K562 (cell line): ENCODE measurements at regions not wholly inside any gene's neighbourhood (a gene's known extent, or its start where the extent isn't known, plus 50 kb on each side); places are given as distances from the start of the nearest gene placed in this dataset.

Experiments used
- ATAC-seq: fragments of 200-7000 bp; cut with Tn5 transposase; 3 replicates; pipeline ENCODE4 v1.9.1; 2020; ENCODE audit warnings: moderate library complexity
- BruUV-seq: library from RNA; stranded (reverse); fragments of 400-500 nt; replicated peaks from 2 replicates; lab custom pipeline; 2021; lab: Mats Ljungman, UMichigan
- CTCF ChIA-PET: fragments of 300-600 bp; formaldehyde crosslinking; extraction: SDS; loops from one replicate; lab custom pipeline; 2021; ENCODE audit warnings: low intra/inter-chr PET ratio; lab: Yijun Ruan, JAX
- POLR2A ChIA-PET: fragments of 300-600, 350-650 bp; sonication (Branson Sonifier 250); formaldehyde crosslinking; extraction: SDS; loops from one replicate; lab custom pipeline; 2021; ENCODE audit warnings: antibody characterized with exemption, inconsistent platforms; lab: Yijun Ruan, JAX
- DNase-seq, 4 experiments: peaks; one replicate each; pipeline versions ENCODE4 v3.0.0 to v3.0.0-alpha.2; 2011 to 2018; ENCODE audit warnings: low spot score in 3 of 4, mixed read lengths in 3 of 4; ENCODE audit errors: extremely low read depth in 1 of 4
- FAIRE-seq: peaks from 2 replicates; lab custom pipeline; 2011; peaks lifted over from hg19 to GRCh38; lab: Jason Lieb, UNC
- H2AFZ ChIP-seq: 2 replicates; pipeline ENCODE4 v1.6.0; 2011; ENCODE audit warnings: low read depth, low read length, control low read depth, inconsistent platforms
- H3K27ac ChIP-seq: fragments of 200-600 bp; 3 replicates; pipeline ENCODE4 v1.8.0; 2011; ENCODE audit warnings: low read depth, mild to moderate bottlenecking, control low read depth, inconsistent platforms, low read length, moderate library complexity, mixed read lengths; ENCODE audit errors: extremely low read depth
- H3K27me3 ChIP-seq, 2 experiments: fragments of 300-600 bp in 1 of 2; 2 replicates in 1 of 2; 3 replicates in 1 of 2; pipeline versions ENCODE4 v1.6.0 to v1.8.0; 2011; ENCODE audit warnings: inconsistent platforms in 2 of 2, low read length in 2 of 2, mild to moderate bottlenecking in 1 of 2, mixed read lengths in 1 of 2, moderate library complexity in 1 of 2; ENCODE audit not compliant: control insufficient read depth in 2 of 2, insufficient read depth in 2 of 2
- H3K36me3 ChIP-seq: fragments of 300-600 bp; 3 replicates; pipeline ENCODE4 v1.8.0; 2011; ENCODE audit warnings: mild to moderate bottlenecking, low read length, inconsistent platforms; ENCODE audit not compliant: control insufficient read depth, insufficient read depth
- H3K4me1 ChIP-seq, 2 experiments: fragments of 200-600 bp in 1 of 2; replicated peaks in 1 of 2; 2 replicates in 1 of 2; 3 replicates in 1 of 2; pipeline versions ENCODE4 v1.5.1 to v1.8.0; 2011; ENCODE audit warnings: inconsistent platforms in 2 of 2, low read length in 2 of 2, mild to moderate bottlenecking in 1 of 2, mixed read lengths in 1 of 2, moderate library complexity in 1 of 2; ENCODE audit not compliant: control insufficient read depth in 2 of 2, insufficient read depth in 2 of 2
- H3K4me2 ChIP-seq: 2 replicates; pipeline ENCODE4 v1.6.1; 2011; ENCODE audit warnings: low read length, control low read depth, inconsistent platforms, mixed read lengths; ENCODE audit not compliant: insufficient read depth
- H3K4me3 ChIP-seq: fragments of 200-600 bp; sonication (generic), shearing (Covaris generic); 2 replicates; pipeline ENCODE4 v1.5.1; 2016; ENCODE audit warnings: control low read depth, inconsistent platforms
- H3K79me2 ChIP-seq: fragments of 200-600 bp; 3 replicates; pipeline ENCODE4 v1.8.0; 2011; ENCODE audit warnings: low read length, inconsistent platforms; ENCODE audit not compliant: control insufficient read depth, insufficient read depth
- H3K9ac ChIP-seq, 2 experiments: 2 replicates each; pipeline versions ENCODE4 v1.6.0 to v1.6.1; 2011; ENCODE audit warnings: low read depth in 2 of 2, low read length in 2 of 2, control low read depth in 1 of 2, inconsistent platforms in 1 of 2, mild to moderate bottlenecking in 1 of 2, mixed read lengths in 1 of 2; ENCODE audit not compliant: insufficient read depth in 1 of 2
- H3K9me1 ChIP-seq: one replicate; pipeline ENCODE4 v1.6.0; 2011; ENCODE audit warnings: inconsistent platforms, mild to moderate bottlenecking, low read length, moderate library complexity; ENCODE audit not compliant: control insufficient read depth, insufficient read depth
- H3K9me3 ChIP-seq: replicated peaks from 2 replicates; pipeline ENCODE4 v1.5.1; 2011; ENCODE audit warnings: low read depth, low read length, inconsistent platforms; ENCODE audit not compliant: control insufficient read depth, insufficient read depth
- H4K20me1 ChIP-seq: replicated peaks from 2 replicates; pipeline ENCODE4 v1.6.1; 2011; ENCODE audit warnings: low read length, inconsistent platforms, mixed read lengths; ENCODE audit not compliant: control insufficient read depth, insufficient read depth
- ARID2 ChIP-seq: fragments of 450-650 bp; IDR thresholded peaks from 2 replicates; pipeline ENCODE4 v1.6.1; 2017; ENCODE audit warnings: antibody characterized with exemption, mild to moderate bottlenecking
- E2F3 ChIP-seq: fragments of 250-450 bp; sonication (Bioruptor Pico); IDR thresholded peaks from 2 replicates; pipeline ENCODE4 v1.4.0; 2020; ENCODE audit warnings: mild to moderate bottlenecking
- ETV6 ChIP-seq, 3 experiments: fragments of 150-350 bp in 1 of 3; sonication (generic) in 1 of 3; formaldehyde crosslinking in 1 of 3; IDR thresholded peaks; 2 replicates each; pipeline versions ENCODE4 v1.6.1 to v1.8.0; 2014 to 2022; ENCODE audit warnings: borderline replicate concordance in 2 of 3, low read depth in 2 of 3, antibody characterized with exemption in 1 of 3, low read length in 1 of 3, mild to moderate bottlenecking in 1 of 3, missing genetic modification reagents in 1 of 3
- FOXA1 ChIP-seq: fragments of 450-650 bp; IDR thresholded peaks from 2 replicates; pipeline ENCODE4 v1.6.1; 2016; ENCODE audit warnings: mild to moderate bottlenecking, borderline replicate concordance
- JUNB ChIP-seq: fragments of 450-650 bp; formaldehyde crosslinking; conservative IDR thresholded peaks from 2 replicates; pipeline ENCODE4 v1.4.0; 2020; ENCODE audit warnings: mild to moderate bottlenecking
- MBD1 ChIP-seq: fragments of 250-450 bp; sonication (Bioruptor Pico); IDR thresholded peaks from 2 replicates; pipeline ENCODE4 v1.8.0; 2022; ENCODE audit warnings: inconsistent platforms
- RFX7 ChIP-seq: fragments of 250-450 bp; sonication (Bioruptor Pico); IDR thresholded peaks from 2 replicates; pipeline ENCODE4 v1.5.1; 2021; ENCODE audit warnings: mild to moderate bottlenecking
- ZNF395 ChIP-seq: fragments of 200-800 bp; sonication (Bioruptor generic); IDR thresholded peaks from 2 replicates; pipeline ENCODE4 v1.6.1; 2017; ENCODE audit warnings: missing genetic modification characterization, missing compliant biosample characterization
- WGBS: fragments of 100-300 bp; shearing (Covaris generic); methylation state at CpG from one replicate; pipeline ENCODE4 v1.1.6; 2016; ENCODE audit warnings: low coverage, mixed read lengths; ENCODE audit not compliant: insufficient coverage; ENCODE audit errors: missing lambda C conversion rate; 5-methylcytosine and 5-hydroxymethylcytosine counted together
- in situ Hi-C: fragments of 300-500 bp; cut with MboI; formaldehyde crosslinking; loops from 4 replicates; pipeline ENCODE4 v1.15.0; 2018; ENCODE audit warnings: inconsistent platforms, mixed read lengths
- intact Hi-C: fragments of 100-400 bp; cut with micrococcal nuclease; formaldehyde crosslinking; loops from 2 replicates; pipeline ENCODE4 v1.14.2; 2022
- TF ChIP-seq, protein P1 (sequence below): fragments of 250-450 bp; sonication (Bioruptor Pico); IDR thresholded peaks from 2 replicates; pipeline ENCODE4 v1.4.0; 2020

DNA sequence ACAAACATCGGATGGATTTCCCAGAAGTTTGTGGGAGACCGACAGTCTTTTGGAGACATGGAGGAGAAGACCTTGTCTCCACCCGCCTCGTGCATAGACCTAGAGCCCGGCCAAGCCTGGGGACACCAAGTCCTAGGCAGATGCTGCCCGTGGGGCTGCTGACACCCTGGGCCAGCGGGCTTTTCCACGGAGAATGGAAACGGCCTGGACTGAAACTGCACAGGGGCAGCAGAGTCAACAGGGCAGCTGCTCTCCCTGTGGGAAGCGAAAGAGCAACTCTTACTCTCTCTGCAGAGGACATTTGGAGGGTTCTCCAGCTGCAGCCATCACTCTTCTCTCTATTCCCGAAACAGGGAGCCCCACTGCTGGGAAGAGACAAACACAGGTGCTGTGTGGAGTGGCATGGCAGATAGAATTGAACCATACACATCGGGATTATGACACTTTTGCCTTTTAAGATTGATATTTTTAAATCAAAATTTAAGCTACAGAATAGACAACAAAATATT is 401.2 kb downstream of the THBS2 start (continued):
- TF ChIP-seq ARID2 (no peak), E2F3 (CRISPR knock-in tag) (no peak), RFX7 (CRISPR knock-in tag) (no peak), FOXA1 (no peak), ETV6 (IDR thresholded peaks at IDR 0.05; ENCODE audit: borderline replicate concordance in 1 of 2, low read depth in 2 of 2, low read length in 1 of 2) (no peak), ETV6 (CRISPR knock-in tag; IDR thresholded peaks at IDR 0.05; ENCODE audit: borderline replicate concordance) (no peak)

GRCh38 chr6:168851460-168852375 is 401.9 kb downstream of the THBS2 start:
- no peak overlapping the region for H3K9ac ChIP-seq
- no peaks in the 10 kb centered on the region for H3K36me3 ChIP-seq
- ChIA-PET CTCF (no interaction called here), POLR2A (interaction anchor here (0.7 kb wide), 1 partner anchor 490 kb away, joined by 3 read pairs; no protein-coding TSS in a partner anchor)
- ATAC-seq (peak; percentile 39; the same call in 1 of the 3 replicates), DNase-seq (no peak), FAIRE-seq (no peak)
- H3K9me3 ChIP-seq, result no peaks in the 10 kb centered on the region
- H3K27me3 ChIP-seq, result peaks cover 5 to 18% of the 10 kb centered on the region in 2 experiments; a peak in 3 of 5 replicates
- intact Hi-C loops (no loop called here), in situ Hi-C loops (no loop called here)
- 2% methylated on average over 11 of the region's 11 CpGs for WGBS
- H3K27ac ChIP-seq, result no peak overlapping the region
- peak overlapping the region; percentile 8; the same call in 1 of the 2 replicates for H2AFZ ChIP-seq
- no peaks in the 10 kb centered on the region; a peak in 1 of 5 replicates for H3K4me1 ChIP-seq
- no peaks in the 10 kb centered on the region; the same call in 1 of the 2 replicates for H4K20me1 ChIP-seq
- peak overlapping the region; percentile 33; the same call in 1 of the 2 replicates for H3K4me2 ChIP-seq
- no peaks in the 10 kb centered on the region for H3K79me2 ChIP-seq
- BruUV-seq, result no TSS peak
- no peaks in the 10 kb centered on the region for H3K9me1 ChIP-seq
- H3K4me3 ChIP-seq, result no peak overlapping the region
- no peak for TF ChIP-seq MBD1 (CRISPR knock-in tag)
- TF ChIP-seq ZNF395 (CRISPR knock-in tag), result no peak
- TF ChIP-seq, protein P1, sequence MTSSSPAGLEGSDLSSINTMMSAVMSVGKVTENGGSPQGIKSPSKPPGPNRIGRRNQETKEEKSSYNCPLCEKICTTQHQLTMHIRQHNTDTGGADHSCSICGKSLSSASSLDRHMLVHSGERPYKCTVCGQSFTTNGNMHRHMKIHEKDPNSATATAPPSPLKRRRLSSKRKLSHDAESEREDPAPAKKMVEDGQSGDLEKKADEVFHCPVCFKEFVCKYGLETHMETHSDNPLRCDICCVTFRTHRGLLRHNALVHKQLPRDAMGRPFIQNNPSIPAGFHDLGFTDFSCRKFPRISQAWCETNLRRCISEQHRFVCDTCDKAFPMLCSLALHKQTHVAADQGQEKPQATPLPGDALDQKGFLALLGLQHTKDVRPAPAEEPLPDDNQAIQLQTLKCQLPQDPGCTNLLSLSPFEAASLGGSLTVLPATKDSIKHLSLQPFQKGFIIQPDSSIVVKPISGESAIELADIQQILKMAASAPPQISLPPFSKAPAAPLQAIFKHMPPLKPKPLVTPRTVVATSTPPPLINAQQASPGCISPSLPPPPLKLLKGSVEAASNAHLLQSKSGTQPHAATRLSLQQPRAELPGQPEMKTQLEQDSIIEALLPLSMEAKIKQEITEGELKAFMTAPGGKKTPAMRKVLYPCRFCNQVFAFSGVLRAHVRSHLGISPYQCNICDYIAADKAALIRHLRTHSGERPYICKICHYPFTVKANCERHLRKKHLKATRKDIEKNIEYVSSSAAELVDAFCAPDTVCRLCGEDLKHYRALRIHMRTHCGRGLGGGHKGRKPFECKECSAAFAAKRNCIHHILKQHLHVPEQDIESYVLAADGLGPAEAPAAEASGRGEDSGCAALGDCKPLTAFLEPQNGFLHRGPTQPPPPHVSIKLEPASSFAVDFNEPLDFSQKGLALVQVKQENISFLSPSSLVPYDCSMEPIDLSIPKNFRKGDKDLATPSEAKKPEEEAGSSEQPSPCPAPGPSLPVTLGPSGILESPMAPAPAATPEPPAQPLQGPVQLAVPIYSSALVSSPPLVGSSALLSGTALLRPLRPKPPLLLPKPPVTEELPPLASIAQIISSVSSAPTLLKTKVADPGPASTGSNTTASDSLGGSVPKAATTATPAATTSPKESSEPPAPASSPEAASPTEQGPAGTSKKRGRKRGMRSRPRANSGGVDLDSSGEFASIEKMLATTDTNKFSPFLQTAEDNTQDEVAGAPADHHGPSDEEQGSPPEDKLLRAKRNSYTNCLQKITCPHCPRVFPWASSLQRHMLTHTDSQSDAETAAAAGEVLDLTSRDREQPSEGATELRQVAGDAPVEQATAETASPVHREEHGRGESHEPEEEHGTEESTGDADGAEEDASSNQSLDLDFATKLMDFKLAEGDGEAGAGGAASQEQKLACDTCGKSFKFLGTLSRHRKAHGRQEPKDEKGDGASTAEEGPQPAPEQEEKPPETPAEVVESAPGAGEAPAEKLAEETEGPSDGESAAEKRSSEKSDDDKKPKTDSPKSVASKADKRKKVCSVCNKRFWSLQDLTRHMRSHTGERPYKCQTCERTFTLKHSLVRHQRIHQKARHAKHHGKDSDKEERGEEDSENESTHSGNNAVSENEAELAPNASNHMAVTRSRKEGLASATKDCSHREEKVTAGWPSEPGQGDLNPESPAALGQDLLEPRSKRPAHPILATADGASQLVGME (CRISPR knock-in tag), result no peak
- TF ChIP-seq JUNB (CRISPR knock-in tag), result no peak
